GM12878 (cell line): ENCODE measurements at regions not wholly inside any gene's neighbourhood (a gene's known extent, or its start where the extent isn't known, plus 50 kb on each side); places are given as distances from the start of the nearest gene placed in this dataset.

ENCODE experiments used
- ATAC-seq: fragments of 200-7000 bp; cut with Tn5 transposase; 3 replicates; pipeline ENCODE4 v1.9.1; 2020; ENCODE audit warnings: mild to moderate bottlenecking, moderate library complexity
- BruUV-seq: library from RNA; stranded (reverse); fragments of 400-500 nt; replicated peaks from 2 replicates; lab custom pipeline; 2021; lab: Mats Ljungman, UMichigan
- CTCF ChIA-PET: fragments of 300-600 bp; sonication (Branson Sonifier 250); formaldehyde crosslinking; extraction: SDS; loops from one replicate; lab custom pipeline; 2021; ENCODE audit warnings: inconsistent platforms; lab: Yijun Ruan, JAX
- POLR2A ChIA-PET: fragments of 350-600 bp; formaldehyde crosslinking; extraction: SDS; loops from one replicate; lab custom pipeline; 2021; ENCODE audit warnings: inconsistent platforms; lab: Charles Lee
- RAD21 ChIA-PET: fragments of 300-600 bp; sonication (Branson Sonifier 250); formaldehyde crosslinking; loops from one replicate; lab custom pipeline; 2023; ENCODE audit warnings: antibody characterized with exemption; ENCODE audit not compliant: unreplicated experiment; lab: Charles Lee
- SMC1A ChIA-PET: fragments of 300-600 bp; sonication (Branson Sonifier 250); formaldehyde crosslinking; loops from one replicate; lab custom pipeline; 2023; ENCODE audit not compliant: unreplicated experiment, uncharacterized antibody; lab: Charles Lee
- DNase-seq: peaks from one replicate; pipeline ENCODE4 v3.0.0-alpha.2; 2011; ENCODE audit warnings: low read depth, low spot score
- FAIRE-seq: peaks from 3 replicates; lab custom pipeline; 2011; peaks lifted over from hg19 to GRCh38; lab: Jason Lieb, UNC
- H2AFZ ChIP-seq: 2 replicates; pipeline ENCODE4 v1.6.0; 2011; ENCODE audit warnings: low read depth, low read length, control low read depth; ENCODE audit not compliant: control insufficient read depth
- H3K27ac ChIP-seq: 2 replicates; pipeline ENCODE4 v1.5.1; 2011; ENCODE audit warnings: control low read depth; ENCODE audit not compliant: control insufficient read depth, insufficient read depth
- H3K27me3 ChIP-seq, 2 experiments: replicated peaks in 1 of 2; 2 replicates each; pipeline versions ENCODE4 v1.6.0 to v1.6.1; 2011; ENCODE audit warnings: low read length in 1 of 2; ENCODE audit not compliant: control insufficient read depth in 2 of 2, insufficient read depth in 2 of 2
- H3K36me3 ChIP-seq, 2 experiments: 2 replicates each; pipeline ENCODE4 v1.5.1; 2011; ENCODE audit warnings: low read length in 1 of 2; ENCODE audit not compliant: control insufficient read depth in 2 of 2, insufficient read depth in 2 of 2
- H3K4me1 ChIP-seq: 2 replicates; pipeline ENCODE4 v1.6.1; 2011; ENCODE audit warnings: mild to moderate bottlenecking, low read length, moderate library complexity, mixed read lengths; ENCODE audit not compliant: control insufficient read depth, insufficient read depth
- H3K4me2 ChIP-seq: 2 replicates; pipeline ENCODE4 v1.6.0; 2011; ENCODE audit warnings: control low read depth; ENCODE audit not compliant: control insufficient read depth, insufficient read depth
- H3K4me3 ChIP-seq: fragments of 200-600 bp; sonication (generic); 2 replicates; pipeline ENCODE4 v1.5.1; 2016
- H3K79me2 ChIP-seq: 2 replicates; pipeline ENCODE4 v1.6.0; 2011; ENCODE audit warnings: low read length; ENCODE audit not compliant: control insufficient read depth, insufficient read depth
- H3K9ac ChIP-seq: 2 replicates; pipeline ENCODE4 v1.8.0; 2011; ENCODE audit warnings: low read length, control low read depth, mixed read lengths; ENCODE audit not compliant: control insufficient read depth, insufficient read depth
- H3K9me3 ChIP-seq: replicated peaks from 3 replicates; pipeline ENCODE4 v1.5.1; 2011; ENCODE audit warnings: mild to moderate bottlenecking, low read length; ENCODE audit not compliant: control insufficient read depth, insufficient read depth
- H4K20me1 ChIP-seq: 2 replicates; pipeline ENCODE4 v1.6.0; 2011; ENCODE audit not compliant: control insufficient read depth, insufficient read depth
- ATF2 ChIP-seq: IDR thresholded peaks from 2 replicates; pipeline ENCODE4 v1.6.1; 2012; ENCODE audit warnings: low read length, inconsistent platforms
- CUX1 ChIP-seq: IDR thresholded peaks from 2 replicates; pipeline ENCODE4 v1.6.1; 2012; ENCODE audit warnings: improper control_type of control experiment, low read depth, low read length; ENCODE audit not compliant: insufficient replicate concordance
- EGR1 ChIP-seq, 2 experiments: IDR thresholded peaks; 1 replicate in 1 of 2; 2 replicates in 1 of 2; pipeline ENCODE4 v1.6.1; 2011 to 2012; ENCODE audit warnings: low read depth in 2 of 2, low read length in 2 of 2, borderline replicate concordance in 1 of 2, mild to moderate bottlenecking in 1 of 2, moderate library complexity in 1 of 2
- IRF4 ChIP-seq: IDR thresholded peaks from 2 replicates; pipeline ENCODE4 v1.6.1; 2011; ENCODE audit warnings: low read depth, low read length
- MEF2B ChIP-seq: fragments of 450-650 bp; IDR thresholded peaks from 2 replicates; pipeline ENCODE4 v1.6.1; 2018; ENCODE audit warnings: mild to moderate bottlenecking, moderate library complexity; ENCODE audit not compliant: partially characterized antibody, poor library complexity, severe bottlenecking
- PKNOX1 ChIP-seq: fragments of 450-650 bp; IDR thresholded peaks from 2 replicates; pipeline ENCODE4 v1.6.1; 2016; ENCODE audit warnings: mild to moderate bottlenecking
- RFX5 ChIP-seq: IDR thresholded peaks from 2 replicates; pipeline ENCODE4 v1.6.1; 2011; ENCODE audit warnings: low read depth, low read length, improper control_type of control experiment
- WGBS: methylation state at CpG from one replicate; pipeline ENCODE4 v1.1.6; 2016; ENCODE audit warnings: low lambda C conversion rate; ENCODE audit not compliant: insufficient replicate concordance, insufficient coverage; ENCODE audit errors: missing lambda C conversion rate; 5-methylcytosine and 5-hydroxymethylcytosine counted together
- in situ Hi-C: fragments of 300-500 bp; cut with MboI; formaldehyde crosslinking; loops from 9 replicates; pipeline ENCODE4 v1.14.3; 2018; ENCODE audit warnings: mixed read lengths
- intact Hi-C: fragments of 100-400 bp; cut with micrococcal nuclease; formaldehyde crosslinking; loops from one replicate; pipeline ENCODE4 v1.14.2; 2022; ENCODE audit not compliant: unreplicated experiment
- TF ChIP-seq, protein P1 (sequence below): IDR thresholded peaks from 2 replicates; pipeline ENCODE4 v1.6.1; 2011; ENCODE audit warnings: mild to moderate bottlenecking, low read depth, low read length, moderate library complexity; ENCODE audit not compliant: insufficient replicate concordance

DNA sequence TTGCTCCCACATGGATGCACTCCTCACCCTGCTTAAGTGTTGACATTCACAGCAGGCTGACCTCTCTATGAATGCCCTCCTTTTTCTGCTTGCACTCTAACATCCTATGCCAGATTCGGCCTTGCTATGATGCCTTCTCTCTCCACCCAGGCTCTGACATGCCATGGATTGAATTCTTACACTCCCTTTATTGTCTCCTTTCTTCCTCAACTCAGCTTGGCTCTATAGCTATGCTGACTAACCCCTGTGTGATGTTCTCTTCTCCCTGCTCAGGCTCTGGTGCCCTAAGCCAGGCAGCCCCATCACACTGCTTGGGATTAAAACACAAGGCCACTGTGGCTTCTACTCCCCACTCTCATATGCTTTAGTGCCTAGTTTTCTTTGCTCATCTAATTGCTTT lies 563.7 kb downstream of the NSUN3 start:
- BruUV-seq = no TSS peak
- Histone ChIP-seq H3K9me3 (no peaks in the 10 kb centered on the region), H4K20me1 (no peaks in the 10 kb centered on the region), H3K9ac (no peak overlapping the region), H3K4me3 (no peak overlapping the region), H2AFZ (no peak overlapping the region), H3K36me3 (no peaks in the 10 kb centered on the region), H3K4me1 (no peaks in the 10 kb centered on the region), H3K79me2 (no peaks in the 10 kb centered on the region)
- intact Hi-C loops = no loop called here
- CTCF ChIA-PET = no interaction called here
- RAD21 ChIA-PET = no interaction called here
- ATAC-seq = no peak
- no peak for FAIRE-seq
- TF ChIP-seq, protein P1, sequence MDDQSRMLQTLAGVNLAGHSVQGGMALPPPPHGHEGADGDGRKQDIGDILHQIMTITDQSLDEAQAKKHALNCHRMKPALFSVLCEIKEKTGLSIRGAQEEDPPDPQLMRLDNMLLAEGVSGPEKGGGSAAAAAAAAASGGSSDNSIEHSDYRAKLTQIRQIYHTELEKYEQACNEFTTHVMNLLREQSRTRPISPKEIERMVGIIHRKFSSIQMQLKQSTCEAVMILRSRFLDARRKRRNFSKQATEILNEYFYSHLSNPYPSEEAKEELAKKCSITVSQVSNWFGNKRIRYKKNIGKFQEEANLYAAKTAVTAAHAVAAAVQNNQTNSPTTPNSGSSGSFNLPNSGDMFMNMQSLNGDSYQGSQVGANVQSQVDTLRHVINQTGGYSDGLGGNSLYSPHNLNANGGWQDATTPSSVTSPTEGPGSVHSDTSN = no peak
- TF ChIP-seq EGR1 (IDR thresholded peaks at IDR 0.05; ENCODE audit: borderline replicate concordance in 1 of 2, low read depth in 2 of 2, low read length in 2 of 2) = no peak
- TF ChIP-seq, all 136 proteins: peak for 0
- Histone ChIP-seq H3K27me3 (no peaks in the 10 kb centered on the region), H3K4me2 (no peak overlapping the region), H3K27ac (no peak overlapping the region)
- SMC1A ChIA-PET = no interaction called here
- POLR2A ChIA-PET = no interaction called here
- in situ Hi-C loops = no loop called here
- DNase-seq = no peak
- 0% methylated on average over 1 of the region's 1 CpG for WGBS

GRCh38 chr3:94627689-94628088 lies 564.8 kb downstream of the NSUN3 start:
- WGBS = 0% methylated on average over 1 of the region's 1 CpG
- Histone ChIP-seq H3K9ac (no peak overlapping the region), H3K27me3 (no peaks in the 10 kb centered on the region), H2AFZ (no peak overlapping the region), H3K79me2 (no peaks in the 10 kb centered on the region), H3K4me2 (no peak overlapping the region), H4K20me1 (no peaks in the 10 kb centered on the region), H3K9me3 (no peaks in the 10 kb centered on the region), H3K27ac (no peak overlapping the region), H3K36me3 (no peaks in the 10 kb centered on the region), H3K4me3 (no peak overlapping the region), H3K4me1 (no peaks in the 10 kb centered on the region)
- POLR2A ChIA-PET = no interaction called here
- intact Hi-C loops = no loop called here
- in situ Hi-C loops = no loop called here
- CTCF ChIA-PET = no interaction called here
- no peak for ATAC-seq
- DNase-seq = no peak
- SMC1A ChIA-PET = no interaction called here
- BruUV-seq = no TSS peak
- FAIRE-seq = no peak
- RAD21 ChIA-PET = no interaction called here
- TF ChIP-seq ATF2 (no peak), RFX5 (no peak), PKNOX1 (no peak), MEF2B (no peak), CUX1 (no peak), IRF4 (no peak)
